HEK293T (cell line): ENCODE measurements at regions not wholly inside any gene's neighbourhood (a gene's known extent, or its start where the extent isn't known, plus 50 kb on each side); places are given as distances from the start of the nearest gene placed in this dataset.

ENCODE experiments used
- ARNT ChIP-seq: fragments of 450-650 bp; IDR thresholded peaks from 2 replicates; pipeline ENCODE4 v1.6.1; 2017; ENCODE audit warnings: mild to moderate bottlenecking
- BHLHE40 ChIP-seq: fragments of 450-650 bp; IDR thresholded peaks from 2 replicates; pipeline ENCODE4 v1.6.1; 2016; ENCODE audit warnings: mild to moderate bottlenecking, moderate library complexity, borderline replicate concordance
- ELF4 ChIP-seq: fragments of 450-650 bp; IDR thresholded peaks from 2 replicates; pipeline ENCODE4 v1.6.1; 2017; ENCODE audit warnings: antibody characterized with exemption
- FOXA1 ChIP-seq: fragments of 450-650 bp; IDR thresholded peaks from 2 replicates; pipeline ENCODE4 v1.6.1; 2016; ENCODE audit warnings: mild to moderate bottlenecking
- FOXK2 ChIP-seq: fragments of 450-650 bp; IDR thresholded peaks from 2 replicates; pipeline ENCODE4 v1.6.1; 2016; ENCODE audit warnings: mild to moderate bottlenecking
- FOXM1 ChIP-seq: fragments of 450-650 bp; IDR thresholded peaks from 2 replicates; pipeline ENCODE4 v1.6.1; 2017; ENCODE audit warnings: mild to moderate bottlenecking, borderline replicate concordance
- HDGF ChIP-seq: fragments of 450-650 bp; IDR thresholded peaks from 2 replicates; pipeline ENCODE4 v1.6.1; 2017; ENCODE audit warnings: antibody characterized with exemption, borderline replicate concordance
- LEF1 ChIP-seq: fragments of 450-650 bp; IDR thresholded peaks from 2 replicates; pipeline ENCODE4 v1.6.1; 2017; ENCODE audit warnings: mild to moderate bottlenecking, borderline replicate concordance
- SP1 ChIP-seq: fragments of 450-650 bp; IDR thresholded peaks from 2 replicates; pipeline ENCODE4 v1.6.1; 2017
- SUZ12 ChIP-seq: fragments of 450-650 bp; IDR thresholded peaks from 2 replicates; pipeline ENCODE4 v1.6.1; 2016; ENCODE audit warnings: mild to moderate bottlenecking
- TARDBP ChIP-seq: fragments of 450-650 bp; IDR thresholded peaks from 2 replicates; pipeline ENCODE4 v1.6.1; 2016
- ZNF384 ChIP-seq: fragments of 450-650 bp; IDR thresholded peaks from 2 replicates; pipeline ENCODE4 v1.6.1; 2016
- TF ChIP-seq, protein P1 (sequence below): fragments of 450-650 bp; IDR thresholded peaks from 2 replicates; pipeline ENCODE4 v1.6.1; 2016

DNA sequence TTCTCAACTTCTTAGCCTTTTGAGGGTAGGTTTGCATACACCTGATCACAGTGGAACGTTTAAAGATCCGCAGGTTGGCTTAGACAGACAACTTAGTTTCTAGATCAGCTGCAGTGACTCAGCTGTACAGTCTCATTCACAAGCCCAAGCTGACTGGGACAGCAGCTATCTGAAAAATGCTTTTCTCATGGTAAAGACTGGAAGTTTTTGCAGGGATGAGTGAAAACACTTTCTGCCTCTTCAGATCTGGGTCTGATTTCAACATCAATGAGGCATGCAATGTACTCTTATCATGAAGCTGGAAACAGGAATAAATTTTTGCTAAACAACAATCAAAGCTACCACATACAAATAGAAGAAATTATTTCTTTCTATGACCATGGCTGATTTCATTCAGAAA lies 61.1 kb upstream of the PTBP2 start:
- TF ChIP-seq FOXM1 (no peak), SP1 (no peak), BHLHE40 (no peak), FOXK2 (no peak), ZNF384 (no peak), FOXA1 (no peak), LEF1 (no peak), ELF4 (no peak), TARDBP (no peak), SUZ12 (no peak), HDGF (no peak), ARNT (no peak)
- TF ChIP-seq, protein P1, sequence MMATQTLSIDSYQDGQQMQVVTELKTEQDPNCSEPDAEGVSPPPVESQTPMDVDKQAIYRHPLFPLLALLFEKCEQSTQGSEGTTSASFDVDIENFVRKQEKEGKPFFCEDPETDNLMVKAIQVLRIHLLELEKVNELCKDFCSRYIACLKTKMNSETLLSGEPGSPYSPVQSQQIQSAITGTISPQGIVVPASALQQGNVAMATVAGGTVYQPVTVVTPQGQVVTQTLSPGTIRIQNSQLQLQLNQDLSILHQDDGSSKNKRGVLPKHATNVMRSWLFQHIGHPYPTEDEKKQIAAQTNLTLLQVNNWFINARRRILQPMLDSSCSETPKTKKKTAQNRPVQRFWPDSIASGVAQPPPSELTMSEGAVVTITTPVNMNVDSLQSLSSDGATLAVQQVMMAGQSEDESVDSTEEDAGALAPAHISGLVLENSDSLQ: no peak
